Stimulated activated CD4-positive, alpha-beta T cell treated with anti-CD3 and anti-CD28 coated beads, Interleukin-2, amount 100 ng/mL, for 4 hours (primary cell): ENCODE measurements at regions not wholly inside any gene's neighbourhood (a gene's known extent, or its start where the extent isn't known, plus 50 kb on each side); places are given as distances from the start of the nearest gene placed in this dataset.
"Not testable (repeated sequence)": the region's sequence is repeated elsewhere in the genome, so short reads cannot be mapped to it uniquely, and the experiment has no call there.

Experiments used
- DNase-seq: peaks from one replicate; pipeline ENCODE4 v3.0.0-alpha.2; 2020; ENCODE audit warnings: low read depth

DNA sequence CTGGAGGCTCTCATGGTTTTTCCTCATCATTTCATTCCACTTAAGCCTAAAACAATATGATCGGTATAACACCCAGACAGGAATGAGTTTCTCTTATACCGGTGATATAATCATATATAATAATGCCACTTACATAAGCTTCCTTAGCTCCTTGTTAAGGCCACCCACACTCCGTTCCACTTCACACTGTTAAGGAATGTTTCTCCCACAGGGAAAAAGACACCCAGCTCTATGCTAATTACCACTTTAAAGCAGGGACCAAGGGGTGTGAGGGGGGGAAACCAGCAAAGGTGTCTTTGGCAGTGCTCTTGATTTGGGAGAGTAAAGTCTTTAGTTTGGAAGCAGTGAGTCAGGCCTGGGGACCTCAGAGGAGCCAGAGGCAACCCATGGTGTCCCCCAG lies 245.4 kb downstream of the NPIPA7 start:
- not testable (repeated sequence) for DNase-seq

DNA sequence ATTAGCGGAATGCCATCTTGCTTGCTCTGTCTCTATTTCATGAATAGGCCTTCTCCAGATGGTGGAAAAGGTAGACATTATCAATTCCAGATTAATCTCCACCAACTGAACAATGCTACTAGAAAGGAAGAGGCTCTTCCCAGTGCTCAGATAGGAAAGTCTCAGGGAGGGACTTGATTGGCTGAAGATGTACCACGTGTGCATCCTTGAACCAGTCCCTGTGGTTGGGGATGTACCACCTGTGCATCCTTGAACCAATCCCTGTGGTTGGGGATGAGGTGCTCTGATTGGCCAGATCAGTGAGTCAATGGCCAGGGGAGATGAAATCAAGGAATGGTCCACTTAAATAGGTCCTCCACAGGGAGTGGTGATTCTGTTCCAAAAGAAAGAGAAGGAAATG lies 246.2 kb downstream of the NPIPA7 start:
- DNase-seq, result not testable (repeated sequence)

DNA sequence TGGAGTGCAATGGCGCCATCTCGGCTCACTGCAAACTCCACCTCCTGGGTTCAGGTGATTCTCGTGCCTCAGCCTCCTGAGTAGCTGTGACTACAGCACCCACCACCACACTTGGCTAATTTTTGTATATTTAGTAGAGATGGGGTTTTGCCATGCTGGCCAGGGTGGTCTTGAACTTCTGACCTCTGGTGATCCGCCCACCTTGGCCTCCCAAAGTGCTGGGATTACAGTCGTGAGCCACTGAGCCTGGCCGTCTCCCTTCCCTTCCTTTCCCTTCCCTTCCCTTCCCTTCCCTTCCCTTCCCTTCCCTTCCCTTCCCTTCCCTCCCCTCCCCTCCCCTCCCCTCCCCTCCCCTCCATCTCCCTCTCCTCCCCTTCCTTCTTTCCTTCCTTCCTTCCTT lies 248.9 kb downstream of the NPIPA7 start:
- DNase-seq, result not testable (repeated sequence)

DNA sequence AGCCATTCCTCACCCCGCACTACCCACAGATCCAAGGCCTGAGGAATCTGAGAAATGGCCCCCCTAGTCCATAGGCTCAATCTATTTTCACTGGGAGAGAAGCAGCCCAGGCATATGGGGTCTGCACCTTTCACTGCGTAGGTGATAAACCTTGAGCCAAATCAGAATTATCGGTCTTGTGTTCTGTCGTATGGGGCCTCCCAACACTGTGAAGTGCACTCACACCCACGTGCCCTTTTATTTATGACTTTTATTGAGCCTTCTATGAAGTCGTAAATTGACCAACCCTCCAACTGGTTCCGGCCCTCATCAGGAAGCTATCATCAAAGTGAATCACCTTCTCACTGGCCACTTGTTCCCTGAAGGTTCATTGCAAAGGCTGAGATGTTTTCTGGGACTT lies 259.3 kb downstream of the NPIPA7 start:
- not testable (repeated sequence) for DNase-seq

DNA sequence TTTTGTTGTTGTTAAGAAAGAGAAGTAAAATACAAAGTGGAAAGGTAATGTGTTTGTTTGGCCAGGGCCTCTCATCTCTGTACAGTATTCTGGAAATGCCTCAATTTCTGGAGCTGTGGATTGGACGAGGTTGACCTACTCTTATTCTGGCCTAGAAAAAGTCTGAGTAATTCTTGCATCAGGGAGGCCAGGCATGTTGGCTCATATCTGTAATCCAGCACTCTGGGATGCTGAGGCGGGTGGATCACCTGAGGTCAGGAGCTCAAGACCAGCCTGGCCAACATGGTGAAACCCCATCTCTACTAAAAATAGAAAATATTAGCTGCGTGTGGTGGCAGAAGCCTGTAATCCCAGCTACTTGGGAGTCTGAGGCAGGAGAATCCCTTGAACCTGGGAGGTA lies 259.8 kb downstream of the NPIPA7 start:
- DNase-seq, result not testable (repeated sequence)

DNA sequence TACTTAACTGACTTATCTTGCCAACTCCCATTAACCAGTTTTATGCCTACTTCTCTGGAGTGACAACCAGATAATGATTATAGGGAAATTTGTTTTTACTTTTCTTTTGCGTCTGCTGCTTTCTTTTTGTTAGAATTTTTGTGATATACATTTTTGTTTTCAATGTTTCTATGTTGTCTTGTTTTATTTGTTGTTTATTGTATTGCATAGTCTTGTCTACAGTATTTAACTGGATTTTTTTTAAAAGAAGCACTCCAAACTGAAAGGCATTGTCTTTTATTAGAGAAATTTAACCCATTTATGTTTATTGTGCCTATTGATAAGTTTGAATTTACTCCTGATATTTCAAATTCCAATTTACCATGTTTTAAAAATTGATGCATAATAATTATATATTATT lies 264.9 kb downstream of the NPIPA7 start:
- not testable (repeated sequence) for DNase-seq

DNA sequence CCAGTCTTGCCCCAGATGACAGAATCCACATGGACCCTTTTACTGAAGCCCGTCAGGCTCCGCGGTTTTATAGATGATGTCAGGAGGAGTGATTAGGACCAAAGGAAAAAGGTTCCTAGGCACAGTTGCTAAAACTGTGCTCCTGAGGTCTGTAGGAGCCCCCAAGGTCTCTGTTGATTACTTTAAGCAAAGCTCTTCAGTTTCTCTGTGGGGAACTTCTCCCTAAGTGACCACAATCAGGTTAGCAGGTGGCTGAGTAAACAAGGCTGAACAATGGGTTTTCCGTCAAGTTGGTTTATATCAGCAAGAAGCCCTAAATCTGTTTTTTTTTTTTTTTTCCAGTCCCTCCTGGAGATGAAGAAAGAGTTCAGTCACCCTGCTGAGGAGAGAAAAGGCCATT lies 269.1 kb downstream of the NPIPA7 start:
- DNase-seq, result not testable (repeated sequence)

DNA sequence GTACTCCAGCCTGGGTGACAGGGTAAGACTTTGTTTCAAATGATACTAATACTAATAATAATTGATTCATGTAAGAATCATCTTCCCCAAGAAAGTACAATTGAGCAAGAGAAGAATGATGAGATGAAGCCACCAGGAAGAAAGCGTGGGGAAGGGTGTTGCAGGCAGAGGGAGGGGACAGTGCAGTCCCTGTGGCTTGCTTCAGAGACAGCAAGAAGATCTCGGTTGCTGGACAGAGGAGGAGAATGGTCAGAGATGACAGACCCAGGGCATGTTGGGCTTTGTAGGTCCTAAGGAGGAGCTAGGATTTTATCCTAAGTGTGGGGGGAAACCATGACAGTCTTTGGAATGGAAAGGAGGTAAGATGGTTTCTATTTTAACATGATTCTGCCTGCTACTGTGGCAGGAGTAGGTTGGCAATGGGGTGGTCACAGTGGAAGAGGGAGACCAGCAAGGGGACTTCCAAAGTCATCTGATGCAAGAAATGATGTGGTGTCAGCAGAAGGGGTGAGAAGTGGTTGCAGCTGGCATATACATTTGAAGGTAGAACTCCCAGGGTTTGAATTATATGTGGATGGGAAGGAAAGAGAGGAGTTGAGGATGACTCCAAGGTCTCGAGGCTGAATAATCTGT lies 293.4 kb downstream of the NPIPA7 start:
- DNase-seq, result not testable (repeated sequence)

DNA sequence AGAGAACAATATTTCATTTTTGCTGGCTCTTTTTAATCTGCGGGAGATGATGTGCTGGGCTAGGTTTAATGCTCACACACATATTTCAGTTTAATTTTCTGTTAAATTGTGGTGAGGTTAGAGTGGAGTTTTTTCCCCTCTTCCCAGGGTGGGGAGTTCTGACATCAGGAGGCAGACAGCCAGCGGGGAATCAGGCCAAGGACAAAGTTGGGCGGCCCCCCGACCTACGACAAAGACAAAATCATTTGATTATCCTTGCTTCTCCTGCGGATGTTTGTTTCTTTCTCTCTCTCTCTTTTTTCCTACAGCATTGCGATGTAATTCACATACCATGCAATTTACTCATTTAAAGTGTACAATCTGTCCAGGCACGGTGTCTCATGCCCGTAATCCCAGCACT lies 295.9 kb downstream of the NPIPA7 start:
- not testable (repeated sequence) for DNase-seq

DNA sequence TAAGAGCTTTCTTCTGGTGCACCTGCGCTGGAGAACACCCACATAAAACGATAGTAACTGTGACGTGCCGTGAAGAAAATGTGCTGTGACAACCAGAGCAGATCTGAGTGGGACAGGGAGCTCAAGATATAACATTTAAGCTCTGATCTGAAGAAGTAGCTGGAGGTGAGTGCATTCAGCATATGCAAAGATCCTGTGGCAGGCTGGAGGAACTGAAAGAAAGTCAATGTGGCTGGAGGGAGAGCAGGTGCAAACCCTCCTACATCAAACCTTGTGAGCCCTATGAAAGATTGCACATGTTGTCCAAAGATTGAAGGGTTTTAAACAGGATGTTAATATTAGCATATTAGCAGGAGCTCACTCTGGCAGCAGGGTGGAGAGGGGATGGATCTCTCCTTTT lies 342.9 kb downstream of the NPIPA7 start:
- not testable (repeated sequence) for DNase-seq

DNA sequence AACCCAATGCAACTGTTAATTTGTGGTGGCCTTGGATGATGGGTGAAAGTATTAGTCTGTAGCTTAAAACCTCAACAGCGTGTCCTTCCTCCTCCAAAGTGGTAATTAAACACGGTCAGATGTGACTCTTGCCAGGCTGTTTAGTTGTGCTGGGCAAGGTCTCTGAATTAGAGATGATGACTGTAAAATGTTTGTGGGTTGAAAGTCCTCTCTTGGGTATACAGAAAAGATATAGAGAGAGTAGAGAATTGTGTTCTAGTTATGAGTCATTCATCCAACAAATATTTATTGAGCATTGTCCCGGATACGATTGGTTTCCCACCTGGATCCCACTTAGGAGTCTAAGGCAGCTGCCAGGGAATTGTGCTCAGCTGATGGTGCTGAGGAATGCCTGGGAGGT lies 343.7 kb downstream of the NPIPA7 start:
- not testable (repeated sequence) for DNase-seq

DNA sequence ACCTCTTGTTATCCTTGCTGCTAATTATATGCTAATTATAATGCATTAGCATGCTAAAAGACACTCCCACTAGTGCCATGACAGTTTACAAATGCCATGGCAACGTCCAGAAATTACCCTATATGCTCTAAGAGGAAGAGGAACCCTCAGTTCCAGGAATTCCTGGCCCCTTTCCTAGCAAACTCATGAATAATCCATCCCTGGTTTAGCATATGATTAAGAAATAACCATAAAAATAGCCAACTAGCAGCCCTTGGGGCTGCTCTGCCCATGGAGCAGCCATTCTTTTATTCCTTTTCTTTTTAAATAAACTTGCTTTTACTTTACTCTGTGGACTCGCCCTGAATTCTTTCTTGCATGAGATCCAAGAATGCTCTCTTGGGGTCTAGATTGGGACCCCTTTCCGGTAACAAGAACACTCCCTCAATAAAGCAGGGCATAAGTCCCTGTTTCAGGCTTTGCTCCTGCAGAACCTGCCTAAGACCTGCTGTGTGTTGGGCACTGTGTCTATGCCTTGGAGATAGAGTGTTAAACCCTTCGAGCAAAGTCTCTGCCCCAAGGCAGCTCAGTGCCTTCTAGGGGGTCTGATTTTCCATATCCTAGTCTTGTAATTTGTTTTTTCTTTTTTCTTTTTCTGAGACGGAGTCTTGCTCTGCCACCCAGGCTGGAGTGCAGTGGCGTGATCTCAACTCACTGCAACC lies 345.0 kb downstream of the NPIPA7 start:
- DNase-seq, result not testable (repeated sequence)

DNA sequence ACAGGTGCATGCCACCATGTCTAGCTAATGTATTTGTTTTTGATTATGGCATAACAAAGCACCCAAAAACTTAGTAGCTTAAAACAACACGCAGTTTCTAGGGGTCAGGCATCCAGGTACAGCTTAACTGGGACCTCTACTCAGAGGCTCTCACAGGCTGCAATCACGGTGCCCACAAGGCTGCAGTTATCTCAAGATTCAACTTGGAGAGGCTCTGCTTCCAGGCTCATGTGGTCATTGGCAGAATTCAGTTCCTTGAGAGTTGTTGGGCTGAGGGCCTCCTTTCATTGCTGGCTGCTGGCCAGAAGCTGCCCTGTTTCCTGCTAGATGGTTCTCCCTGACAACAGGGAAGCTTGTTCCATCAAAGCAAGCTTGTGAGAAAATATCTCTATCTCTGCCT lies 348.1 kb downstream of the NPIPA7 start:
- not testable (repeated sequence) for DNase-seq

DNA sequence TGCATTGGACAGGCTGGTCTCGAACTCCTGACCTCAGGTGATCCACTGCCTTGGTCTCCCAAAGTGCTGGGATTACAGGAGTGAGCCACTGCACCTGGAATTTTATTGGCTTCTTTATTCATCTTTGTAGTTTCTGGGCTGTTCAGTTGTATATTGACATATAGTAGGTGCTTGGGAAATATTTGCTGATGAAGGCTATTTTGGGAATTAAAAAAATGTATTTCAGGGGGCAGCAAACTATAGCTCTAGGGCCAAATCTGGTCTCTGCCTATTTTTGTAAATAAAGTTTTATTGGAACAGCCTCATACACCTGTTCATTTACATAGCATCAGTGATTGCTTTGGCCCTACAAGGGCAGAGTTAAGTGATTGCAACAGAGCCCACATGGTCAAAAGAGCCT lies 363.6 kb downstream of the NPIPA7 start:
- not testable (repeated sequence) for DNase-seq

DNA sequence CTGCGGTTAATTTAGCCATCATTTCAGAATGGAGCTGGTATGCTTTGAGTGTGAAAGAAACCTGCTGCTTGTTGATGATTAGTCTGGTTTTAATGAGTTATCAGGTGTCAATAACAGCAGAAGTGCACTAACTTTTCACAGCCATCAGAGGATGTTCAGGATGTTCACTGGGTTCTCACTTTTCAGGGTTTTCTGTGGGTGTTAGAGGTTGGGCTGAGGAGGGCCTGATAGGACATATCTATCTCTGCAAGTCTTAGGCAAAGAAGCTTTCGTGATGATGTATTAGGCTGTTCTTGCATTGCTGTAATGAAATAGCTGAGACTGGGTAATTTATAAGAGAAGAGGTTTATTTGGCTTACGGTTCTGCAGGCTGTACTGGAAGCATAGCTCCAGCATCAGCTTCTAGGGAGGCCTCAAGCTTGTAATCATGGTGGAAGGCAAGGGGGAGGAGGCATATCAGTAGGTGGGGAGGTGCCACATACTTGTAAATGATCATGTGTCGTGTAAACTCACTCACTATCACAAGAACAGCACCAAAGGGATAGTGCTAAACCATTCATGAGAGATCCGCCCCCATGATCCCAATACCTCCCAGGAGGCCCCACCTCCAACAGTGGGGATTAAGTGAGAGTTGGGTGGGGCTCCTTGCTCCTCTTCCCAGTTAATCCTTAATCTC lies 376.2 kb downstream of the NPIPA7 start:
- DNase-seq, result not testable (repeated sequence)

DNA sequence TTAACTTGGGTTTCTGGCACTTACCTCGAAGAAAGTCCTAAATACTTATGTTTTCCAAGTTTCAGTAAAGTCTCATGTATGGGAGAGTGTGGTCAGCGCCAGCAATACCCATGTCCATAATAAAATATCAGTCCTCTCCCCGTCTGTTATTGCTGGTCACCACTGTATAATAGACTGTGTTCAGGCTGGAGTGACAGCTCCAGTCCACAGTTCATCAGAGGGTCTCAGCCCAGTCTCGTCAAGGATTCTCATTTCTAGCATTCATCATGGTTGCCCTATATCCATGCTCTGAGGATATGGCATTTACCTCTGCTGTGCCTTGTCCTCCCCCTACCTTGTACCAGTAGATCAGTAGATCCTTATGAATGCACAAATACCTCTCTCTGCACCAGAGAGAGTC lies 384.5 kb downstream of the NPIPA7 start:
- DNase-seq, result no peak

DNA sequence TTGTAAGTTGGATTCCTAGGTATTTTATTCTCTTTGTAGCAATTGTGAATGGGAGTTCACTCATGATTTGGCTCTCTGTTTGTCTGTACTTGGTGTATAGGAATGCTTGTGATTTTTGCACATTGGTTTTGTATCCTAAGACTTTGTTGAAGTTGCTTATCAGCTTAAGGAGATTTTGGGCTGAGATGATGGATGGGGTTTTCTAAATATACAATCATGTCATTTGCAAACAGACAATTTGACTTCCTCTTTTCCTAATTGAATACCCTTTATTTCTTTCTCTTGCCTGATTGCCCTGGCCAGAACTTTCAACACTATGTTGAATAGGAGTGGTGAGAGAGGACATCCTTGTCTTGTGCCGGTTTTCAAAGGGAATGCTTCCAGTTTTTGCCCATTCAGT lies 391.8 kb downstream of the NPIPA7 start:
- not testable (repeated sequence) for DNase-seq

DNA sequence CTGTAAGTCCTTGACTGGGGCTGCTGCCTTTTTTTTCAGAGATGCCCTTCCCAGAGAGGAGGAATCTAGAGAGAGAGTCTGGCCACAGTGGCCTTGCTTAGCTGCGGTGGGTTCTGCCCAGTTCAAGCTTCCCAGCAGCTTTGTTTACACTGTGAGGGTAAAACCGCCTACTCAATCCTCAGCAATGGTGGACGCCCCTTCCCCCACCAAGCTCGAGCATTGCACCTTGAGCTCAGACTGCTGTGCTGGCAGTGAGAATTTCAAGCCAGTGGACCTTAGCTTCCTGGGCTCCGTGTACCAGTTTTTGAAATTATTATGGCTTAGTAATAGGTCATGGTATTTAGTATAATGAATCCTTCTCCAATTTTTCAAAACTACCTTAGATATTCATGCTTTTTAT lies 395.4 kb downstream of the NPIPA7 start:
- DNase-seq, result no peak

DNA sequence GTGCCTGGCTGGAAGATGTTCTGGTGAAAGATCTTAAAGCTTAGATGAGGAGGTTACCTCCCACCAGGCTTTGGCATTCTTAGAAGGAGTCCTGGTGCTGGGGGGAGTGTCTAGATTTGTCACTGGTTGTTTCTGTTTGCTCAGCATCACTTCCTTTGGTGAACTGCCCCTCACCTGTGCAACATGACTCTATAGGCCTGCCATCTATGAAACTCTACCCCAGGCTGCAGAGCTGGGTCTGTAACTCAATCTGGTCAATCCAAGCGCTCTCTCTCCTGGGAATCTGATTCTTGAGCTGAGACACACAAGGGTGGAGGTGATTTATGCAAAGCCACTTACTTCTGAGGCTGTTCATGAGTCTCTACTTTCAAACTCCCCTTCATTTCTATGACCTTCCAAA lies 399.4 kb downstream of the NPIPA7 start:
- no peak for DNase-seq

DNA sequence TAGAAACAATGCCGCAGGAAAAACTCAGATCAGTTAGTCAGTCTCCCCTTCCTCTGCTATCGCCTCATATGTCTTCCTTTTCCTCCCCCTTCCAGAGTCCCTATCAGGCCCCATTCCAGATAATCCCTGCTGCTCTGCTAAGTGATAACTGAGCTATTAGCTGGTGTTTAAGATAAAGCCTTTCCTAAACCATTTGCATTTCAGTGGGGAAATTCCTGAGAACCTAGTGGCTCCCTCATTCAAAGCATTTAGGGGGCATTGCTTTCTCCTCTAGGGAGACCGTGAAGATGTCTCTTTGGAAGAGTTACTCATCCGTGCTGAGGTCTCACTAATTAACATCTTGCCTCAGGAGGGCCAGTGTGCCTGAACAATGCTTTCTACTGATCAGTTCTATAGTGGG lies 401.6 kb downstream of the NPIPA7 start:
- no peak for DNase-seq

DNA sequence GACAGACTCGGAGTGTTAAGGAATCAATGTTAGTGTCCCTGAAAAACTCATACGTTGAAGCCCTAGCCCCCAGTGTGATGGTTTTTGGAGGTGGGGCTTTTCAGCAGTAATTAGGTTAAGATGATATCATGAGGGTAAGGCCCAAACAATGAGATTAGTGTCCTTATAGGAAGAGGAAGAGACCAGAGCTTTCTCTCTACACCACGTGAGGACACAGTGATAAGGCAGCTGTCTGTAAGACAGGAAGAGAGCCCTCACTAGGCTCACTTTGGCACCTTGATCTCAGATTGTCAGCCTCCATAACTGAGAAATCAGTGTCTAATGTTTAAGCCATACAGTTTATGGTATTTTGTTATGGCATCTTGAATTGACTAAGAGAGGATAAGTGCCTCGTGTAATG lies 403.2 kb downstream of the NPIPA7 start:
- no peak for DNase-seq

DNA sequence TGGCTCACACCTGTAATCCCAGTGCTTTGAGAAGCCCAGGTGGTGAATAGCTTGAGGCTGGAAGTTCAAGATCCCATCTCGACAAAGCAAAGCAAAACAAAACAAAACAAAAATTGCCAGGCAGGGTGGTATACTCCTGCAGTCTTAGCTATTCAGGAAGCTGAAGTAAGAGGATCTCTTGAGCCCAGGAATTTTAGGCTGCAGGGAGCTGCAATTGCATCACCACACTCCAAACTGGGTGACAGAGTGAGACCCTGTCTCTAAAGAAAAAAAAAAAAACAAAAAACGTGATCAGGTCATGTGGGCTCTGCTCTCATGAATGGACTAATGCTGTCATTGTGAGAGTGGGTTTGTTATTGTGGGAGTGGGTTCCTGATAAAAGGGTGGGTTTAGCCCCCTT lies 409.1 kb downstream of the NPIPA7 start:
- DNase-seq, result no peak

DNA sequence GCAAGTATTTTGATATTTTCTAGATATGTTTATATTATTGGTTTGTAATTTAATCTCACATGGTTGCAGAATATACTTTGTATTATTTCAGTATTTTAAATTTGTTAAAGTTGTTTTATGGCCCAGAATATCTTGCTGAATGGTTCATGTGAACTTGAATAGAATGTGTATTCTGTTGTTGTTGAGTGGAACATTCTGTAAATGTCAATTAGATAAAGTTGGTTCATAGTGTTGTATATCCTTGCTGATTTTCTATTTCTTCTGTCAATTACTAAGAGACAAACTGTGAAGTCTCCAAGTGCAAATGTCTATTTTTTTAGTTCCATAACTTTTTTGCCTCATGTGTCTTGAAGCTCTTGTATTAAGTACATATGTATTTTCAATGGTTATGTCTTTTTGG lies 411.7 kb downstream of the NPIPA7 start:
- no peak for DNase-seq
